T-helper 1 cell treated with Interleukin-12 subunit alpha and Interleukin-12 subunit beta and Interleukin-4 antibody, amounts not matched to agents 30 ng/mL and 1 ng/mL, for 36 hours (primary cell): ENCODE measurements at regions not wholly inside any gene's neighbourhood (a gene's known extent, or its start where the extent isn't known, plus 50 kb on each side); places are given as distances from the start of the nearest gene placed in this dataset.
"Not testable (repeated sequence)": the region's sequence is repeated elsewhere in the genome, so short reads cannot be mapped to it uniquely, and the experiment has no call there.

Experiments
- intact Hi-C: fragments of 100-400 bp; cut with micrococcal nuclease; formaldehyde crosslinking; loops from one replicate; pipeline ENCODE4 v1.15.1; 2024

GRCh38 chr5:135279328-135279727 is 119.7 kb downstream of the MACROH2A1 start:
- intact Hi-C loops, result no loop called here

GRCh38 chr5:135276151-135276550 is 122.9 kb downstream of the MACROH2A1 start:
- intact Hi-C loops, result no loop called here

- intact Hi-C loops, result no loop called here
Measured at GRCh38 chr5:135273212-135273611, 125.8 kb downstream of the MACROH2A1 start.

- intact Hi-C loops, result no loop called here
Measured at GRCh38 chr5:135272311-135272805, 126.7 kb downstream of the MACROH2A1 start.

- intact Hi-C loops, result no loop called here
Measured at GRCh38 chr5:135271533-135272310, 127.3 kb downstream of the MACROH2A1 start.

- intact Hi-C loops, result no loop called here
Measured at GRCh38 chr5:135269931-135270421, 129.1 kb downstream of the MACROH2A1 start.

GRCh38 chr5:135269199-135269598 is 129.8 kb downstream of the MACROH2A1 start:
- intact Hi-C loops, result no loop called here

- intact Hi-C loops, result no loop called here
Measured at GRCh38 chr5:135266975-135267374, 132.1 kb downstream of the MACROH2A1 start.

GRCh38 chr5:135266303-135266635 is 132.8 kb downstream of the MACROH2A1 start:
- intact Hi-C loops, result no loop called here

- intact Hi-C loops, result no loop called here
Measured at GRCh38 chr5:135265497-135266302, 133.3 kb downstream of the MACROH2A1 start.

- intact Hi-C loops, result no loop called here
Measured at GRCh38 chr5:135264451-135265440, 134.3 kb downstream of the MACROH2A1 start.

GRCh38 chr5:135263022-135263668 is 135.9 kb downstream of the MACROH2A1 start:
- intact Hi-C loops, result no loop called here

- intact Hi-C loops, result no loop called here
Measured at GRCh38 chr5:135262364-135262763, 136.7 kb downstream of the MACROH2A1 start.

- intact Hi-C loops, result not testable (repeated sequence)
Measured at GRCh38 chr5:135260108-135260507, 138.9 kb downstream of the MACROH2A1 start.

- intact Hi-C loops, result loop anchor here (5.0 kb wide), 1 partner anchor 77 kb away; no protein-coding TSS in a partner anchor
Measured at GRCh38 chr5:135255461-135256178, 143.4 kb downstream of the MACROH2A1 start.

GRCh38 chr5:135254183-135254582 is 144.8 kb downstream of the MACROH2A1 start:
- intact Hi-C loops, result no loop called here

GRCh38 chr5:135253601-135254178 is 145.3 kb downstream of the MACROH2A1 start:
- intact Hi-C loops, result no loop called here

GRCh38 chr5:135251093-135251492 is 147.9 kb downstream of the MACROH2A1 start:
- intact Hi-C loops, result no loop called here

- intact Hi-C loops, result no loop called here
Measured at GRCh38 chr5:135250671-135251070, 148.4 kb downstream of the MACROH2A1 start.
